Prostate gland (tissue), 2 donors: ENCODE measurements at regions not wholly inside any gene's neighbourhood (a gene's known extent, or its start where the extent isn't known, plus 50 kb on each side); places are given as distances from the start of the nearest gene placed in this dataset.

Source experiments
- DNase-seq: peaks from one replicate; pipeline ENCODE4 v3.0.0-alpha.2; 2019; ENCODE audit warnings: low spot score
- H3K27ac ChIP-seq, 2 donors: fragments of 200-600 bp; sonication (generic); 2 replicates each; pipeline ENCODE4 v1.5.1; 2017 to 2019
- H3K27me3 ChIP-seq: fragments of 200-600 bp; sonication (generic); replicated peaks from 2 replicates; pipeline ENCODE4 v1.5.1; 2019; ENCODE audit not compliant: insufficient read depth
- H3K36me3 ChIP-seq, 2 donors: fragments of 200-600 bp; sonication (generic); 1 replicate in 1 of 2; 2 replicates in 1 of 2; pipeline versions ENCODE4 v1.5.1 to v1.8.1; 2017 to 2019
- H3K4me1 ChIP-seq: fragments of 200-600 bp; sonication (generic); replicated peaks from 2 replicates; pipeline ENCODE4 v1.5.1; 2019
- H3K4me3 ChIP-seq, 2 donors: fragments of 200-600 bp; sonication (generic); 2 replicates each; pipeline ENCODE4 v1.5.1; 2017 to 2019
- H3K9me3 ChIP-seq: fragments of 200-600 bp; sonication (generic); 2 replicates; pipeline ENCODE4 v1.5.1; 2017
- CTCF ChIP-seq, 4 experiments: fragments of 200-600 bp in 2 of 4; fragments of 450-650 bp in 2 of 4; sonication (generic) in 2 of 4; IDR thresholded peaks; 1 replicate in 3 of 4; 2 replicates in 1 of 4; pipeline ENCODE4 v1.5.1; 2016 to 2019; ENCODE audit warnings: antibody characterized with exemption in 4 of 4, mild to moderate bottlenecking in 2 of 4, moderate library complexity in 2 of 4
- POLR2A ChIP-seq: fragments of 450-650 bp; IDR thresholded peaks from one replicate; pipeline ENCODE4 v1.6.1; 2016; ENCODE audit warnings: antibody characterized with exemption, mild to moderate bottlenecking
- POLR2AphosphoS5 ChIP-seq: sonication (generic); formaldehyde crosslinking; IDR thresholded peaks from one replicate; pipeline ENCODE4 v1.6.1; 2017; ENCODE audit warnings: antibody characterized with exemption
- WGBS: methylation state at CpG from one replicate; pipeline ENCODE4 v1.1.5; 2018; 5-methylcytosine and 5-hydroxymethylcytosine counted together
- intact Hi-C: fragments of 100-400 bp; cut with DNase I; formaldehyde crosslinking; loops from one replicate; pipeline ENCODE4 v1.14.2; 2022

DNA sequence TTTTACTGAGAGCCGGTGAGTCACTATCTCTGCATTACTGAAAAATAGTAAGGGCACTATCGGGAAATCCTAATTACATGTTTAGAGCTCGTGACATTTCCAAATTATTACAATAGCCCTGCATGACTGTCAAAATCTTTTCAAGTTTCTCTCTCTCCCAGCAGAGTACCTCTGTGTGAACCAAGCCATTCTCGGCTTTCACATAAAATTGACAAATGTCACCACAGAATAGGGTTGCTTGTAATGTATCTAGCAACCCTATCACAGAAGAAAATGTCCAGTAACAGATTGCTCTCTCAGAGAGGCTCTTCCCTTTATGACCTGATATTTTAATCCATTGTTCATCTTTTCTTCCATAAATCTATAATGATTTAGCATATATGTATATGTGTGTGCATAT lies 144.8 kb upstream of the GNPDA2 start:
- DNase-seq: no peak
- WGBS: 66% methylated on average over 4 of the region's 4 CpGs
- no peak overlapping the region for H3K27ac ChIP-seq
- no peak overlapping the region for H3K4me3 ChIP-seq
- TF ChIP-seq CTCF (IDR thresholded peaks at IDR 0.05) (no peak), POLR2AphosphoS5 (no peak), POLR2A (no peak)
- no peaks in the 10 kb centered on the region for H3K27me3 ChIP-seq
- no peaks in the 10 kb centered on the region for H3K36me3 ChIP-seq
- H3K4me1 ChIP-seq: no peaks in the 10 kb centered on the region
- no peaks in the 10 kb centered on the region for H3K9me3 ChIP-seq
- intact Hi-C loops: no loop called here

GRCh38 chr4:44869985-44870384 lies 143.6 kb upstream of the GNPDA2 start:
- H3K4me3 ChIP-seq: no peak overlapping the region
- TF ChIP-seq POLR2A: no peak
- TF ChIP-seq CTCF (IDR thresholded peaks at IDR 0.05): no peak
- no peak for TF ChIP-seq POLR2AphosphoS5
- WGBS: 100% methylated on average over 2 of the region's 2 CpGs
- H3K27ac ChIP-seq: no peak overlapping the region
- no peaks in the 10 kb centered on the region for H3K36me3 ChIP-seq
- H3K27me3 ChIP-seq: no peaks in the 10 kb centered on the region
- no peaks in the 10 kb centered on the region for H3K9me3 ChIP-seq
- intact Hi-C loops: no loop called here
- H3K4me1 ChIP-seq: no peaks in the 10 kb centered on the region
- DNase-seq: no peak

GRCh38 chr4:44869222-44869882 lies 143.0 kb upstream of the GNPDA2 start:
- Histone ChIP-seq H3K27ac (no peak overlapping the region), H3K27me3 (no peaks in the 10 kb centered on the region), H3K9me3 (no peaks in the 10 kb centered on the region), H3K4me1 (no peaks in the 10 kb centered on the region), H3K36me3 (no peaks in the 10 kb centered on the region), H3K4me3 (no peak overlapping the region)
- intact Hi-C loops: no loop called here
- TF ChIP-seq CTCF (IDR thresholded peaks at IDR 0.05) (no peak), POLR2AphosphoS5 (no peak), POLR2A (no peak)
- 100% methylated on average over 2 of the region's 2 CpGs for WGBS
- DNase-seq: no peak

GRCh38 chr4:44861756-44862155 lies 135.4 kb upstream of the GNPDA2 start:
- H3K27ac ChIP-seq: no peak overlapping the region
- no peaks in the 10 kb centered on the region for H3K36me3 ChIP-seq
- H3K4me3 ChIP-seq: no peak overlapping the region
- H3K27me3 ChIP-seq: no peaks in the 10 kb centered on the region
- no peak for TF ChIP-seq CTCF (IDR thresholded peaks at IDR 0.05)
- no peak for TF ChIP-seq POLR2AphosphoS5
- no peak for TF ChIP-seq POLR2A
- intact Hi-C loops: no loop called here
- no peaks in the 10 kb centered on the region for H3K9me3 ChIP-seq
- no peak for DNase-seq
- H3K4me1 ChIP-seq: no peaks in the 10 kb centered on the region

- Histone ChIP-seq H3K27ac (no peak overlapping the region), H3K36me3 (no peaks in the 10 kb centered on the region), H3K4me3 (no peak overlapping the region), H3K4me1 (no peaks in the 10 kb centered on the region), H3K27me3 (no peaks in the 10 kb centered on the region), H3K9me3 (no peaks in the 10 kb centered on the region)
- TF ChIP-seq POLR2AphosphoS5: no peak
- no peak for TF ChIP-seq CTCF (IDR thresholded peaks at IDR 0.05)
- TF ChIP-seq POLR2A: no peak
- WGBS: 15% methylated on average over 2 of the region's 2 CpGs
- intact Hi-C loops: no loop called here
- DNase-seq: no peak
Measured at GRCh38 chr4:44859477-44859876, 133.1 kb upstream of the GNPDA2 start.
